Neuronal stem cell (in vitro differentiated cells): ENCODE measurements at regions not wholly inside any gene's neighbourhood (a gene's known extent, or its start where the extent isn't known, plus 50 kb on each side); places are given as distances from the start of the nearest gene placed in this dataset.

ENCODE experiments used
- DNase-seq: peaks from one replicate; pipeline ENCODE4 v3.0.0-alpha.2; 2013; ENCODE audit warnings: low spot score
- H2AFZ ChIP-seq: one replicate; pipeline ENCODE4 v1.6.1; 2013; ENCODE audit warnings: mild to moderate bottlenecking, low read length, inconsistent platforms
- H2AK5ac ChIP-seq: 2 replicates; pipeline ENCODE4 v1.6.1; 2013; ENCODE audit warnings: low read depth, mild to moderate bottlenecking, inconsistent platforms, low read length, moderate library complexity, mixed read lengths
- H2BK120ac ChIP-seq: 2 replicates; pipeline ENCODE4 v1.6.1; 2013; ENCODE audit warnings: low read depth, mild to moderate bottlenecking, inconsistent platforms, low read length, moderate library complexity, mixed read lengths
- H2BK12ac ChIP-seq: one replicate; pipeline ENCODE4 v1.6.1; 2013; ENCODE audit warnings: low read length, inconsistent platforms
- H2BK15ac ChIP-seq: 2 replicates; pipeline ENCODE4 v1.6.1; 2013; ENCODE audit warnings: mild to moderate bottlenecking, low read length, inconsistent platforms, mixed read lengths
- H2BK5ac ChIP-seq: one replicate; pipeline ENCODE4 v1.6.1; 2013; ENCODE audit warnings: inconsistent platforms, mild to moderate bottlenecking, low read length, moderate library complexity
- H3K14ac ChIP-seq: one replicate; pipeline ENCODE4 v1.6.1; 2013; ENCODE audit warnings: low read length, inconsistent platforms
- H3K18ac ChIP-seq: 2 replicates; pipeline ENCODE4 v1.6.1; 2013; ENCODE audit warnings: low read length, inconsistent platforms
- H3K23ac ChIP-seq: 2 replicates; pipeline ENCODE4 v1.6.1; 2013; ENCODE audit warnings: low read depth, mild to moderate bottlenecking, mixed read lengths, low read length, inconsistent platforms; ENCODE audit not compliant: poor library complexity
- H3K27ac ChIP-seq: replicated peaks from 3 replicates; pipeline ENCODE4 v1.5.1; 2013; ENCODE audit warnings: low read length, inconsistent platforms
- H3K27me3 ChIP-seq, 3 experiments: 2 replicates each; pipeline ENCODE4 v1.6.1; 2013; ENCODE audit warnings: low read length in 3 of 3, mild to moderate bottlenecking in 2 of 3, inconsistent platforms in 1 of 3, low read depth in 1 of 3, mixed read lengths in 1 of 3, moderate library complexity in 1 of 3; ENCODE audit not compliant: control insufficient read depth in 3 of 3, insufficient read depth in 3 of 3
- H3K36me3 ChIP-seq, 2 donors: replicated peaks in 1 of 2; 2 replicates each; pipeline ENCODE4 v1.6.1; 2013; ENCODE audit warnings: low read length in 2 of 2; ENCODE audit not compliant: control insufficient read depth in 2 of 2, insufficient read depth in 2 of 2
- H3K4ac ChIP-seq: 2 replicates; pipeline ENCODE4 v1.6.1; 2013; ENCODE audit warnings: inconsistent platforms, mild to moderate bottlenecking, low read length, moderate library complexity
- H3K4me1 ChIP-seq, 2 donors: 1 replicate in 1 of 2; 2 replicates in 1 of 2; pipeline ENCODE4 v1.6.1; 2013; ENCODE audit warnings: low read length in 2 of 2, low read depth in 1 of 2; ENCODE audit not compliant: control insufficient read depth in 2 of 2, insufficient read depth in 1 of 2
- H3K4me2 ChIP-seq: one replicate; pipeline ENCODE4 v1.6.1; 2013; ENCODE audit warnings: mild to moderate bottlenecking, low read length, inconsistent platforms; ENCODE audit not compliant: insufficient read depth, poor library complexity, severe bottlenecking
- H3K4me3 ChIP-seq, 2 donors: 2 replicates each; pipeline ENCODE4 v1.5.1; 2013; ENCODE audit warnings: low read length in 2 of 2, mild to moderate bottlenecking in 2 of 2, inconsistent platforms in 1 of 2, moderate library complexity in 1 of 2
- H3K79me1 ChIP-seq: one replicate; pipeline ENCODE4 v1.6.1; 2013; ENCODE audit warnings: low read depth, mild to moderate bottlenecking, inconsistent platforms, low read length, moderate library complexity
- H3K9ac ChIP-seq: one replicate; pipeline ENCODE4 v1.6.1; 2013; ENCODE audit warnings: mild to moderate bottlenecking, low read depth, low read length, inconsistent platforms; ENCODE audit not compliant: poor library complexity
- H3K9me3 ChIP-seq, 2 donors: replicated peaks in 1 of 2; 2 replicates each; pipeline versions ENCODE3 to v1.6.1; 2013; ENCODE audit warnings: low read length in 2 of 2, mild to moderate bottlenecking in 2 of 2, inconsistent platforms in 1 of 2, low read depth in 1 of 2, mixed read lengths in 1 of 2, moderate library complexity in 1 of 2; ENCODE audit not compliant: control insufficient read depth in 2 of 2, insufficient read depth in 1 of 2
- H4K8ac ChIP-seq: one replicate; pipeline ENCODE4 v1.6.1; 2013; ENCODE audit warnings: low read depth, mild to moderate bottlenecking, inconsistent platforms, low read length, moderate library complexity
- H4K91ac ChIP-seq: one replicate; pipeline ENCODE4 v1.6.1; 2013; ENCODE audit warnings: low read length, low read depth, mild to moderate bottlenecking, inconsistent platforms; ENCODE audit not compliant: poor library complexity
- WGBS, 2 donors: extraction: QIAGEN DNeasy Blood & Tissue Kit; methylation state at CpG; one replicate each; pipeline ENCODE4 v1.1.7; 2013; ENCODE audit warnings: missing lambda C conversion rate in 2 of 2, mixed read lengths in 1 of 2; ENCODE audit not compliant: insufficient read length in 2 of 2, insufficient replicate concordance in 1 of 2; ENCODE audit errors: extremely low coverage in 2 of 2; 5-methylcytosine and 5-hydroxymethylcytosine counted together

GRCh38 chr9:75390951-75391350 is 302.6 kb downstream of the OSTF1 start:
- H2AFZ ChIP-seq = no peak overlapping the region
- no peaks in the 10 kb centered on the region for H3K79me1 ChIP-seq
- no peak overlapping the region for H2AK5ac ChIP-seq
- H2BK15ac ChIP-seq = no peak overlapping the region
- H3K27me3 ChIP-seq = no peaks in the 10 kb centered on the region
- no peak overlapping the region for H3K27ac ChIP-seq
- DNase-seq = no peak
- no peak overlapping the region for H3K9ac ChIP-seq
- H2BK5ac ChIP-seq = no peak overlapping the region
- no peak overlapping the region for H3K4ac ChIP-seq
- H3K14ac ChIP-seq = no peak overlapping the region
- H3K36me3 ChIP-seq = no peaks in the 10 kb centered on the region
- H3K18ac ChIP-seq = no peak overlapping the region
- no peaks in the 10 kb centered on the region for H3K4me1 ChIP-seq
- H3K4me2 ChIP-seq = no peak overlapping the region
- H4K91ac ChIP-seq = no peak overlapping the region
- H3K4me3 ChIP-seq = no peak overlapping the region
- H2BK120ac ChIP-seq = no peak overlapping the region
- no peaks in the 10 kb centered on the region for H3K9me3 ChIP-seq
- H2BK12ac ChIP-seq = no peak overlapping the region
- no peak overlapping the region for H3K23ac ChIP-seq
- no peak overlapping the region for H4K8ac ChIP-seq
- no CpG with 5 or more reads among the region's 5 CpGs for WGBS, 2 donors

- Histone ChIP-seq H3K27ac (no peak overlapping the region), H3K4me1 (no peaks in the 10 kb centered on the region), H3K36me3 (no peaks in the 10 kb centered on the region), H3K23ac (no peak overlapping the region), H2BK5ac (no peak overlapping the region), H3K4me3 (no peak overlapping the region), H2BK120ac (no peak overlapping the region), H4K8ac (no peak overlapping the region), H3K9ac (no peak overlapping the region), H3K14ac (no peak overlapping the region), H2BK15ac (no peak overlapping the region), H4K91ac (no peak overlapping the region), H3K4me2 (no peak overlapping the region), H3K79me1 (no peaks in the 10 kb centered on the region), H3K18ac (no peak overlapping the region), H3K27me3 (no peaks in the 10 kb centered on the region), H3K9me3 (no peaks in the 10 kb centered on the region), H3K4ac (no peak overlapping the region), H2BK12ac (no peak overlapping the region), H2AK5ac (no peak overlapping the region), H2AFZ (no peak overlapping the region)
- WGBS, 2 donors = no CpG with 5 or more reads among the region's 8 CpGs
- no peak for DNase-seq
Measured at GRCh38 chr9:75391497-75391896, 303.2 kb downstream of the OSTF1 start.

- no peak overlapping the region for H3K27ac ChIP-seq
- H3K4me1 ChIP-seq = no peaks in the 10 kb centered on the region
- no peak overlapping the region for H3K4ac ChIP-seq
- no peak for DNase-seq
- H3K9ac ChIP-seq = no peak overlapping the region
- H3K79me1 ChIP-seq = no peaks in the 10 kb centered on the region
- H3K4me3 ChIP-seq = no peak overlapping the region
- no peak overlapping the region for H2AK5ac ChIP-seq
- H4K91ac ChIP-seq = no peak overlapping the region
- H2BK15ac ChIP-seq = no peak overlapping the region
- H3K4me2 ChIP-seq = no peak overlapping the region
- no peak overlapping the region for H3K23ac ChIP-seq
- H3K18ac ChIP-seq = no peak overlapping the region
- no peaks in the 10 kb centered on the region for H3K9me3 ChIP-seq
- no peaks in the 10 kb centered on the region for H3K27me3 ChIP-seq
- H4K8ac ChIP-seq = no peak overlapping the region
- no peak overlapping the region for H2BK120ac ChIP-seq
- H2BK12ac ChIP-seq = no peak overlapping the region
- no peak overlapping the region for H2BK5ac ChIP-seq
- H2AFZ ChIP-seq = no peak overlapping the region
- no peaks in the 10 kb centered on the region for H3K36me3 ChIP-seq
- H3K14ac ChIP-seq = no peak overlapping the region
Measured at GRCh38 chr9:75395336-75395735, 307.0 kb downstream of the OSTF1 start.

- H3K4me3 ChIP-seq = no peak overlapping the region
- no peak overlapping the region for H2BK5ac ChIP-seq
- H4K8ac ChIP-seq = no peak overlapping the region
- H3K23ac ChIP-seq = no peak overlapping the region
- DNase-seq = no peak
- no peak overlapping the region for H3K14ac ChIP-seq
- no peak overlapping the region for H3K9ac ChIP-seq
- H3K27me3 ChIP-seq = no peaks in the 10 kb centered on the region
- no peak overlapping the region for H2AFZ ChIP-seq
- H3K4me2 ChIP-seq = no peak overlapping the region
- no peak overlapping the region for H3K27ac ChIP-seq
- no peak overlapping the region for H3K18ac ChIP-seq
- no peaks in the 10 kb centered on the region for H3K79me1 ChIP-seq
- no peaks in the 10 kb centered on the region for H3K36me3 ChIP-seq
- H3K4ac ChIP-seq = no peak overlapping the region
- no peak overlapping the region for H2BK12ac ChIP-seq
- no peak overlapping the region for H4K91ac ChIP-seq
- no CpG with 5 or more reads among the region's 1 CpG for WGBS, 2 donors
- no peak overlapping the region for H2BK15ac ChIP-seq
- H3K9me3 ChIP-seq = no peaks in the 10 kb centered on the region
- no peak overlapping the region for H2AK5ac ChIP-seq
- no peaks in the 10 kb centered on the region for H3K4me1 ChIP-seq
- no peak overlapping the region for H2BK120ac ChIP-seq
Measured at GRCh38 chr9:75397836-75398235, 309.5 kb downstream of the OSTF1 start.
